GM19463 (cell line): ENCODE measurements at regions not wholly inside any gene's neighbourhood (a gene's known extent, or its start where the extent isn't known, plus 50 kb on each side); places are given as distances from the start of the nearest gene placed in this dataset.

ENCODE experiments used
- ATAC-seq: cut with Tn5 transposase; IDR thresholded peaks from one replicate; pipeline ENCODE4 v1.9.1; 2021; ENCODE audit warnings: mild to moderate bottlenecking, moderate library complexity; ENCODE audit not compliant: unreplicated experiment

DNA sequence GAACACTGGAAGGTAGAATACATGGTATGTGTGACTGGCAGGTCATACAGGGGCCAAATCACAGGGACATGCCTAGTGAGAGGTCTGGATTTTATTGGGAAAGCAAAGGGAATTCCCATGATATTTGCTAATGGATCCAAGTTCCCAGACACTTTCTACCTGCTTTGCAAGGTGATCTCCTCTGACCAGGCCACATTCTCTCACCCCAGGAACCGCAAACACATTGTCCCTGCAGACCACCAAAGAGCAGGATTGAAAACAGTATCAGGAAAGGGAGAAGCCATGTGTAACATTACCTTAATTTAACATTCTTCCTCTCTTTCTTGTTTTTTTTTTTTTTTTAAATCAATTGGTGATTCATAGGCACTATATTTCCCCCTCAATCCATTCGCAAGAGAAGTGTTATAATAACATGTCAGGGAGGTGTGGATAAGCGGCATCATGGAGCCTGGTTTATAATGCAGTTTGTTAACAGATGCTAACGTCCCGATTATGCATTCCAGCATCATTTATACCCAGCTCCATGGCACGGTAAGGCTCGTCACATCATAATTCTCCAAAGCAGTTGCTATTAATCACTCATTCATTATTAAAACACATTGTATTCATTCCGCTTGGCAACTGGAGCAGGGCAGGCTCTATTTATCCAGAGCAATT lies 155.1 kb upstream of the CCL2 start:
- no peak for ATAC-seq

DNA sequence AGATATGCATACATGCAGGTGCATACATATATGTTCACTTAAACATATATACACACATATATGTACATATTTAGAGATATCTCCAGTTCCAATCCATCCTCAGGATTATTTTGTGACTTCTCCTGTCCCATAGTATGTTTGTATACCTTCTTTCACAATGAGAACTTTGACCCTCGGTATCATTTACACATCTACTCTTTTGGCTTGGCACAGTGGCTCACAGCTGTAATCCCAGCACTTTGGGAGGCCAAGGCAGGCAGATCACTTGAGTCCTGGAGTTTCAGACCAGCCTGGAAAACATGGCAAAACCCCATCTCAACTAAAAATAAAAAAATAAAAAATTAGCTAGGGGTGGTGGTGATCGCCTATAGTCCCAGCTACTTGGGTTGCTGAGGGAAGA lies 148.1 kb upstream of the CCL2 start:
- no peak for ATAC-seq

DNA sequence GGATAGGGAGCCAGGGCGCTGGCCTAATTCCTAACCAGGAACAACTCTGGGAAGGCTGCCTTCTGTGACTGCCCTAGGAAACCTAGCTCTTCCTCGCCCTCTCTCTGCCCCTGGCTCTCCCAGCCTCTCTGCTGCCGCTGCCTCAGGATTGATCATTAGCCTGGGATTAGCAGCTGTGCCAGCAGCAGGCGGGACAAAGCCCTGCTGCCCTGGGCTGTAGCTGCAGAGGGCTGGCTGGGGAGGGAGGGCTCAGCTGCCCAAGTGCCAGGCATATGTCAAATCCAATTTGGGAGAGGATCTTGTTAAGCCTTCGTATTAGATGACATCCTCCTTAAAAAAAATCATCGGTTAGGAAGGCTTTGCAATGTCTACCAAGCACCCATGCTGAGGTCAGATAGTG lies 144.8 kb upstream of the CCL2 start:
- no peak for ATAC-seq

DNA sequence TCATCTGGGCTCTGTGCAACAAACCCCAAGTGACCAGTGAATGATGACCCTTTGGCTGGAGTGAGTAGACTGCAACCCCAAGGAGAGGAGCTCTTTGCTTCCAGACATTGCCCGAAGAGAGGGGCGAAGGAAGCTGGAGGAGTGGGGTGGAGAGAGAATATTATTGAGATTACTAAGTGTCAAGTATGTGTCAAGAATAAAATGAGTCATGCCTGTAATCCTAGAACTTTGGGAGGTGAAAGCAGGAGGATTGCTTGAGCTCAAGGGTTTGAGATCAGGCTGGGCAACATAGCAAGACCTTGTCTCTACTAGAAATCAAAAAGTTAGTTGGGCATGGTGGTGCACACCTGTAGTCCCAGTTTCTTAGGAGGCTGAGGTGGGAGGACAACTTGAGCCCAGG lies 142.0 kb upstream of the CCL2 start:
- ATAC-seq, result no peak

DNA sequence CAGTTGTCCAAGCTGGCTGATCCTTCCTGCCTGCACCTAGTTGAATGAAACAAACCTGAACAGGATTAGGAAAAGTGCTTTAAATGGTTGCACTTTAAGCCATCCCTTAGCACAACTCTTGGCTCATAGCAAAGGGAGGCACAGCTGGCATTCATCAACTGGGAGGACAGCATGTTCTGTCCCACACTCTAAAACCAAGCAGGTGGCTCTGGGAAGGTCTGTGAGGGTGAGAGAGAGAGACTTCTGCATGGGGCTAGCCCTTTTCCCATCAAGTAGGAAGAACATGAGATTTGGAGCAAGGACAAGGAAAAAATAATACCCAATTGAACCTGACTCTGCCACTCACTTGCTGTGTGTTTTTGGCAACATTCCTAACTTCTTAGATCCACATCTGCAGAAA lies 140.9 kb upstream of the CCL2 start:
- no peak for ATAC-seq

DNA sequence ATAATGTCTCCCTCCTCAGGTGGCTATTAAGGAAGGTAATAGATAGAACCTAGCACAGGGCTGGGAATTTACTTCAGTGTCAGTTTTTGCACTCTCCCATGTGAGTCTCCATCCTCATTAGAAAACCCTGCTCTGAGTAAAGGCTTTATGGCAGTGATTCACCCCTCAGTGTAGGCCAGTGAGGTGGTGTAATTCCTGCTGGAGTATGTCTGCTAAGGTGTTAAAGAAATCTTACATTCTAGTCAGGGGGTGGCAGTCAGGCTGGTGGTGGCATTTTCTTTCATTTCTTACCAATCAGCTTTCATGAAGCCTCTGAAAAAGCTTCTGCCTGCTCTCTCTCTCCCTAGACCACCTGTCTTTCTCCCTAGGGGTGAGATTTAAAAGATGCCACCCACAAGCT lies 138.8 kb upstream of the CCL2 start:
- ATAC-seq, result no peak

DNA sequence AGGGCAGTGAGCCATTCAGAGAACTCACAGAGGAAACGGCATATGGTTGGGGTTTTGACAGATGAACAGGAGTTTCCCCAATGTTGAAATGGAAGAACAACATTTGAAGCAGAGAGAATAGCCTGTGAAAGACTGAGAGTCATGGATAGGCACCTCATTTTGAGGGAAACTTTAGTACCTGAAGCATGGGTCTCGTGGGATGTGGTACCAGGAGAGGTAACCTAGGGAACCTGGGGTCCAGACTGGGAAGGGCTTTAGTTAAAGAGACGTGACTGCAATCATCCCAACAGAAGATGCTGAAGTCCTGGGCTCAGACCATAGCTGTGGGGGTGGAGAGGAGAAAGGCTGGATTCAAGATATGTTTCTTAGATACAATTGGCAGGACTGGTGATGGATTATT lies 137.8 kb upstream of the CCL2 start:
- no peak for ATAC-seq

DNA sequence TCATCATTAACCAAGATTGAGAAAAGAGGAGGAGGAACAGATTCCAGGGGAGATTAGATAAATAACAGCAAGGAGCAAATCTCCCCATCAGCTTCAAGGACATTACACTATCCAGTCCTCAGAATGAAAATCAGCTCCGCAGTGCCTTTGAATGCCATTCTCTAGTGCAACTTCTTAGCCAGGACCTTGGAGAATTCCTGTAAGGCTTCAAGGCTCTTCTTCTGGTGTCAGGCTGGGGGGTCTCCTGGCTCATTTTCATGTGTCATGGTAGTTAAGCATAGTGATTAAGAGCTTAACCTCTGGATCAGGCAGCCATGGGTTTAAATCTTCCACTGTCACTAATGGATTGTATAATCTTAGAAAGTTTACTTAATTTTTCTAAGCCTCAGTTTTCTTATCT lies 137.3 kb upstream of the CCL2 start:
- no peak for ATAC-seq

DNA sequence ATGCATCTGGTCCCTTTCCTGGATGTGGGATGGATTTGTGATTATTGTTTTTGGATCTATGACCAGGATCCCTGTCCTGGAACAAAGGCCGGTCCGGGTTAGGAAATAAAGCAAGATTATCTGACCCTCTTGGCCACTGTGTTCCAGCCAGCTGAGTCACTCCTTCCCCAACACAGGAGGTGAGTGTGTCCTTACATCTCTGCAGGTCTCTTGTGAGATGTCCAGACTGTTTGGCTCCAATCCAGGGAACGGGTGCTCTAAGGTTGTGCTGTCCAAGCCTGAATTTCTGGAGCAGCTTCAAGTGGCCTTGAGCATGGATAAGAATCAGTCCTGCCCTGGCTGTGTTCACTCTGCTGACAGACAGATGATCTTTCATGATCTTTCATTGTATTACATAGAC lies 136.5 kb upstream of the CCL2 start:
- no peak for ATAC-seq

DNA sequence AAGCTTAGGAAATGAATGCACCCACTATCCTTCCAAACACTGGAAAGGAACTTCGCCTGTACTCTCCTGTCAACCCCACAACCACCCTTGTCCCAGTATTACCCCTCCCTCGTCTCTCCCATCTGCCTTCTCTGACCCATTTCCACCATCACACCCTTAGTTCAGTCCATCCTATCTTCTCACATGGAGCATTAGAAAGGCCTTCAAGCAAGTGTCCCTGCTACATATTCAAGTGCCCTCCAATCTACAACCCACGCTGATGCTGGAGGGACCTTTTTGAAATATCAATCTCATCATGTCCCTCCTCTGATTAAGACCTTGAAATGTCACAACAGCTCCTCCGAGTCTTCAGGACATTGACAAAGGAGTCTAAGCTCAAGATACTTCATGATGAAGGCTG lies 133.8 kb upstream of the CCL2 start:
- ATAC-seq, result no peak

DNA sequence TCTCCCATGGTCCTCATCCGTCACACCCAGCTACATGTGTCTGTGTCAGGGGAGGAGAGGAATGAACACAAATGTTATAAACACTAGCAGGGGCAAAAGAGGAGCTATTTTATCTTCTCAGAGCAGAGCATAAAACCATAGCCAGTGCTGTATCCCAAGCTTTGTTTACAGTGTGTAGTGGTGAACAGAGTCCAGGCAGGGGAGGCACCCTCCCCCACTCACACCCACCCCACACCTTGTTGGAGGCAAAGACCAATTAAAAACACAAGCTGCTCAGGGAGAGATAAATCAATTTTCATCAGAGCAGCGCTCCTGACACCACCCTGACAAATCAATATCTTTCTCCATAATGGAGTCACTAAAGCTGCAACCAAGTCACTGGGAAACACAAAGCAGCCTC lies 132.6 kb upstream of the CCL2 start:
- ATAC-seq, result no peak

DNA sequence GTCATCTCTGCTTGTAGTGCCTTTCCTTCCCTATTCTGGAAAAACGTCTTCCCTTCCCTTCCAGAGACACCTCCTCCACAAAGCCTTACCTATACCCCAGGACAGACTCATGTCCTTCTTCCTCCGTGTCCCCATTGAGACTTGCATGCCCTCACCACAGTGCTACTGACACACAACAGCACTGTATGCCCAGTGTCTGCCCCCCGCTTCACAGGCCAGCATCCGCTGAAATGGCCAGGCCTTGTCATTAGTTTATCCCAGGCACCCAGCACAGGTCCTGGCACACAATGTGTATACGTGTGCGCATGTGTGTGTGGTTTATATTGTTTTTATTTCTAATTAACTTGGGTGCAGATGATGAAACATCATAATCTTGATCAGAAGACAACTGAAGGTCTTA lies 130.1 kb upstream of the CCL2 start:
- no peak for ATAC-seq

DNA sequence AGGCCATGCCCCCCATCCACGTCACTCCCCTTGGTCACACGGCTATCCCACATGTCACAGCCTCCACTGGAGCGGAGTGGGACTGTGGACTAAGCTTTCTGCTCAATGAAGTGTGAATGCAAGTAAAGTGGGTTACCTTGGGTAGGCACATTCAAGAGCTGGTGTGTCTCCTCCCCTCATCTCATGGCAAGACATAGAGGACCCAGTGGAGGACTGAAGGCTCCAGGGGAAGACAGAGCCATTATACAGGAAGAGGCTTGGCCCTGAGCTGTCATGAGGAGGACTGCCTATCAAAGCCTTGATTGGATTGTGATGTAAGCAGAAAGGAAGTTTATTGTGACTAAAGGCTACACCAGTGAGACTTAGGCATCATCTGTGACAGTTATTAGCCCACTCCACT lies 129.2 kb upstream of the CCL2 start:
- no peak for ATAC-seq

DNA sequence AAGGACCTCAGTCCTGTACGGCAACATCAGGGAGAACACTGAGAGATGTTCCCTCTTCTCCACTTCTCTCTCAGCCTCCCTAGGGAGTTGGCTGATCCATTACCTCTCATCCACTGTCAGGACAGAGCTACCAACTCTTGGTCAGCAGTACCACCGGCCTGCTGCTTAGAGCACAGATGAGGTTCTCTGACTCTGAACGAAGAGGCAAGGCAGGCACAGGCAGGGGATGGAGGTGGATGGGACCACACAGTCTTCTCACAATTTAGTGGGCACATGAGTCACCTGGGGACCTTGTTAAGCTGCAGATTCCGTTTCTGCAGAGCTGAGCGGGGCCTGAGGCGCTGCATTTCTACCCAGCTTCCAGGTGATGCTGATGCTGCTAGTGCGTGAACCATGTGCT lies 128.6 kb upstream of the CCL2 start:
- no peak for ATAC-seq

DNA sequence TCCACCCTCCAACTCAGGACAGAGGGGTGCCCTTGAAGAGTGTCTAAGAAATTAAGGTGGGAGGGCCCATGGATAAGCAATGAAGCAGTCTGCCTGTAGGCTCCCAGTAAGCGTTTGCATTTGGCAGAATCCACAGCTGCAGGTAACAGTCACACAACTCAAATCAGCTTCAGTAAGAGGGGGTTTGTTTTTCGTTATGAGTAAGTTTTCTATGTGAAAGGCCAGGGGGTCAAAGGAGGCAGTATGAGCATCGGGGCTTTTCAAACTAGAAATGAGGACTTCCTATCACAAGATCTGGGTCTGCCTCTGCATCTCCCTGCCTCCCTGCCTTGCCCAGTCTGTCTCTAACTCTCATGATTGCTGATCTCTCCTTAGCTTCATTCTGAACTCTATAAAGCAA lies 128.1 kb upstream of the CCL2 start:
- ATAC-seq, result no peak

DNA sequence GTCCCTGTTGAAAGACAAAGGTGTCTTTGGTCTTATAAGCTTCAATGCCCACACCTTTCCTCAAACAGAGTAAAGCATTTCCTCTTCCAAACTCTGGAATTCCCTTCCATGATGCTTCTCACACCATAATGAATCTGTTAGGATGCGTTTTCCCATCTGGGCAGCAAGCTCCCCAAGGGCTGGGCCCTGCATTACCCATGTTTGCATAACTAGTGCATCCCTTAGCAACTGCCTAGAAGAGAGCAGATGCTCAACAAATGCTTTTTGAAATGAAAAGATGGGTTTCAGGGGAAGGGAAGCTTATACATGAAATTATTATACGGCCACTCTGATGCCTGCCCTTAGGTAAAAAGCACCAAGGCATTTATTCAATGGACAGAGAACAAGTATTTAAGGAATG lies 124.5 kb upstream of the CCL2 start:
- ATAC-seq, result no peak

DNA sequence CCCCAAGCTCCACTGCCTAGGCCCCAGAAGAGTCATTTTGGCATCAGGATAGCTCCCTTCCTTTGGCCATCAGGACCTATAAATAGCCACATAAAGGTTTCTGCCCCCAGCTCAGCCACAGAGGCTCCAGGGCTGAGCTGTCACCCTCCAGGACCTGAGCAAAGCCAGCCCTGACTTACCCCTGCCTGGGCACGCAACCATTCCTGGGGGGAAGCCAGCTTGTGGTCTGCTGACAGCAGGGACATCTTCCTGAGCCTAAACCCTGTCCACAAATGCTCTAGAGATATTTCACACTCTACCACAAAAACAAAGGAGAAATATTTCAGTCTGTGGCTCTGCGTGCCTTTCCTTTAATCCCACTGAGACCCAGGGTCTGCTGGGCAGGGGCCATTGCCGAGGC lies 123.7 kb upstream of the CCL2 start:
- no peak for ATAC-seq

DNA sequence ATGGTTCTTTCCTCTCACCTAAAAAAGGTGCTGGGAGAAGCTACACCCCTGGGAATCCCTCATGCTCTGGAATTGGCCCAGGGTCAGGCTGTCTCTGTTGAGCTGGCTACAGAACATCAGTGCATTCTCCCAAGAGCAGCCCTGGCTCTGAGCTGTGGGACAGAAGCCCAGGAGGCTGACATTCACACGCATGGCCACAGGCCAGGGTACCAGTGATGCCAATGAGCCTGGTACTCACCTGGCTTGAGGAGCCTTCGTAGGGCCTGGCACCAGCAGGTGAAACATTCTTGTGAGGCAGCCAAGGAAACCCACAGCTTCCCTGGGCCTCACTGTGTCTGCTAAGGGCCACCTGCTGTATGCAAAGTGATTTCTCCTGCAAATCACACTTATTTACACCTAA lies 121.7 kb upstream of the CCL2 start:
- ATAC-seq, result no peak

DNA sequence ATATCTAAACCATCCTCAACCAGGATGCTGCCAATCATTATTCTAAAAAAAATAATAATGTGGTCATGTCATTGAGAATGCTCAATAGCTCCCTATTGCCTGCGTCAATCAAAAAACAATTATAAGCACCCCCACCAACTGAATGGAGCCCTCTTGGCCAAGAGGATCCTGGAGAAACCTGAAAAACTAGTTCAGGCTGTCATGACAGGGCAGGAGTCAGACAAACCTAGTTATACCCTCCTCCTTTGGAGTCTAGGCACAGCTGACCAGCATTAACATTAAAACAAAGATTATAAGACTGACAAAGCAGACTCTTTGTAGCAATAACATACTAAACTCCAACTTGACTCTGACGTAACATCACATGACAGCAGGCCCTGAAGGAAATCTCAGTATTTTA lies 119.2 kb upstream of the CCL2 start:
- no peak for ATAC-seq

DNA sequence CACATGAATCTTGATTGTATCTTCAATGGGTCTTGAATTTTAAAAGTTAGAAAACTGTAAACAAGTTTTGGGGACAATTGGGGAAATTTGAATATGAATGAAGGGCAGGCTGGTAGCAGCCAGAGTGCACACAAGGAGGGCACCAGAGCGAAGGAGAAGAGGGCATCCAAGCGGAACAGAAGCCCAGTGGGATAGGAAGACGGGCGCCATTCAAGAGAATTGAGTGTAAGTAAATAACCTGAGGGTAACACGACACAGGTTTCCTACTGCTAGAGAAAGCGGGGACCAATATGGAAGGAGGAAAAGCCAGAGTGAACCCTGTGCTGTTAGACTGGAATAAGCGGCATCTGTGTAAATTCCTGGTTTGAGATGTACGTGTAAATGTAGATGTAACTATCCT lies 115.1 kb upstream of the CCL2 start:
- ATAC-seq, result no peak

DNA sequence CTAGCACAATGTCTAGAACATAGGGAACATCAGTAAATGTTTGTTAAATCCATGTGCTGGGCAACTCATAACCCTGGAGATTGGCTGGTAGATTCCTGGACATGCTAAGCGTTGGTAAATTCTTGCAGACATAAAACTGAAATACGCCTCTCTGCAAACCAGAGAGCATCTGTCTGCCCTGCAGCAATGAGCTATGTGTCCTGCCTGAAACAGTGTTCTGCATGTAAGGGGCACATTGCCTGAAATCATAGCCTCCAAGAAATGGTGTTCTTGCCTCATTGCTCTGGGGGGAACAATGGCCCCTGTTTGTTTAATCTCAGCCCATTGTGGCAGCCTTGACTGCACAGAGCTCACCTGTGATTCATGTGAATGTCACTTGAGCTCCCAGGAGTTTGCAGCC lies 113.5 kb upstream of the CCL2 start:
- ATAC-seq, result no peak

DNA sequence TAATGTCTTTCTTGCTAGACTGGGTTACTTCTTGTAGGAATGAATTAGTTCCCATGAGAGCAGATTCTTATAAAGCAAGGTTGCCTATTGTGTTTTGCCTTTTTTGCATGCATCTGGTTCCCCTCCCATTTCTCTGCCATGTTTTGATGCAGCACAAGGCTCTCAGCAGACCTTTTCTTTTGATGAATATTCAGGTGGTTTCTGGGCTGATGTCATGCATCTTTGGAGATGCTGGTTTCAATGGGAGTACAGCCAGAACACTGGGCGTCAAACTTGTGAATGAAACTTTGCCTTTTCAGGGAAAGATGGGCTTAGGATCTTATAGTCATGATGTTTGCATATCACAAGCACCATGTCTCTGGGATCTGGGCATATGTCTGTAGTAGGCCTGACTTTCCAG lies 111.7 kb upstream of the CCL2 start:
- no peak for ATAC-seq

DNA sequence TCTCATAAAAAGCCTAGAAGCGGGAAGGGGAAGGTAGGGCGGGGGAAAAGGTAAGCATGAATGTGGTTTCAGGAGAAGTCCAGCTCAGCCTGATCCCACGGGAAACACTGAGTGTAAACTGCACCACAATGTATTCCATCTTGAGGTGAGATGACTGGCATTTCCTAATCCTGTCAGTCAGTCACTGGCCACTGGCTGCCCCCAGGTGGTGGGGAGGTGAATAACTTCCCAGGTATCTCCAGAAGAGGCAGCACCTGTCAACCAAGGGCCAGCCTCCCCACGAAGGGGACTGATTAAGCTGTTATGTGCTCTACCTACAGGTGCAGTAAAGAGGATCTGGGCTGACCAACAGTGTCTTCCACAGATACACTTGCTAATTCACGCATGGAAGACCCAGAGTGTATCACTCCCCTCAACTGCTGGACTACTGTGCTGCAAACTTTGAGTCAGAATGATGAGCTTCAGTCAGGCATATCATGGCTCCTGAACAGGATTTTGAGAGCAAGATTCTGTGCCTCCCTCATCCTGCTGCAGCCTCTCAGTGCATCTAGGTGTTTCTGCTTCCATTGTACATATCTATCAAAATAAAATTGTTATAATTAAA lies 108.5 kb upstream of the CCL2 start:
- ATAC-seq, result no peak
